Transverse colon (tissue), 3 donors: ENCODE measurements at regions not wholly inside any gene's neighbourhood (a gene's known extent, or its start where the extent isn't known, plus 50 kb on each side); places are given as distances from the start of the nearest gene placed in this dataset.

Source experiments
- CTCF ChIP-seq, 5 experiments: fragments of 200-600 bp in 3 of 5; fragments of 450-650 bp in 2 of 5; sonication (generic) in 3 of 5; IDR thresholded peaks; 1 replicate in 2 of 5; 2 replicates in 3 of 5; pipeline ENCODE4 v1.5.1; 2016 to 2017; ENCODE audit warnings: antibody characterized with exemption in 5 of 5, inconsistent platforms in 3 of 5, mild to moderate bottlenecking in 2 of 5, moderate library complexity in 1 of 5
- POLR2A ChIP-seq: fragments of 450-650 bp; IDR thresholded peaks from one replicate; pipeline ENCODE4 v1.6.1; 2016; ENCODE audit warnings: antibody characterized with exemption, mild to moderate bottlenecking, moderate library complexity

DNA sequence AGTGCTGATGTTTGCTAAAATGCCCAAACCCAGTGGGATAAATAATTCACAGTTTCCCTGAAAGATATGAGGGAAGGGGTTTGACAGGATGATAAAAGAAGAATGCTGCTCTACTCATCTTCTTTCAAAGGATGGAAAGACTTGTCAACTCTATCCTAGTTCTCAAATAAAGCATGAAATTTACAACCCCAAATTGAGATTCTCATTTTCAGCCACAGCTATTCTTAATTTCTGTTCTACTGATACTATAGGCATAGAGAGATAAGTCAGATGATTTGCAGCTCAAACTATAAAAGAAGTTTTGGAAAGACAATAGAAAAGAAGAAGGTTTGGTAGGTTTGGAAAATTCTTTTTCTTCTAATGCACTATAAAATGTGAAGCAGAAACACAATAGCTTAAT is 542.6 kb downstream of the CSNK1G3 start:
- TF ChIP-seq CTCF (IDR thresholded peaks at IDR 0.05) (no peak), POLR2A (no peak)
